ENCODE measurements at regions not wholly inside any gene's neighbourhood (a gene's known extent, or its start where the extent isn't known, plus 50 kb on each side); places are given as distances from the start of the nearest gene placed in this dataset.

DNA sequence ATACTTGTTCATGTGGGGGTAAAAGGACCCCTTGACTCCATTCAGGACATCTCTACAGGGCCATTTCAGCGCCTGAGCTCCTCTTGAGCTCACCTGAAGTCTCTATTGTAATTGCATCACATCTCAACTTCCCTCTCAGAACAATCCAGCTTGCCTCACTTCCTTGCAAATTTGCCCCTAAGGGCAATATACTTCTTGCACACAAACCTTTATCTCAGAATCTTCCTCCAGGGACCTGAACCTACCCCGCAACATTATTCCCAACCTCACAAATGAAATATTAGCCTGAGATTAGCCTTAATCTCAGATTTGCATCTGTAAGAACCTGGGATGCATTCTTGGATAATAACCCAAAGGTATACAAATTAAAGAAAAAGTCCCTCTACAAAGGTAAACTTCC lies 159.2 kb downstream of the DRD1 start:
- H3K27me3 ChIP-seq: no peaks in the 10 kb centered on the region
- no peaks in the 10 kb centered on the region for H3K36me3 ChIP-seq
- WGBS, 3 donors: 68 to 76% (median 76%) methylated on average over 2 of the region's 2 CpGs
- no peak overlapping the region for H3K27ac ChIP-seq
- H3K4me3 ChIP-seq: no peak overlapping the region
- H3K9me3 ChIP-seq: no peaks in the 10 kb centered on the region
- no peaks in the 10 kb centered on the region for H3K4me1 ChIP-seq (ENCODE audit: insufficient read depth)
- intact Hi-C loops (cut with DNase I): no loop called here
- no peak for TF ChIP-seq EP300 (IDR thresholded peaks at IDR 0.05)
- TF ChIP-seq POLR2A (IDR thresholded peaks at IDR 0.05): no peak
- TF ChIP-seq, protein P1, sequence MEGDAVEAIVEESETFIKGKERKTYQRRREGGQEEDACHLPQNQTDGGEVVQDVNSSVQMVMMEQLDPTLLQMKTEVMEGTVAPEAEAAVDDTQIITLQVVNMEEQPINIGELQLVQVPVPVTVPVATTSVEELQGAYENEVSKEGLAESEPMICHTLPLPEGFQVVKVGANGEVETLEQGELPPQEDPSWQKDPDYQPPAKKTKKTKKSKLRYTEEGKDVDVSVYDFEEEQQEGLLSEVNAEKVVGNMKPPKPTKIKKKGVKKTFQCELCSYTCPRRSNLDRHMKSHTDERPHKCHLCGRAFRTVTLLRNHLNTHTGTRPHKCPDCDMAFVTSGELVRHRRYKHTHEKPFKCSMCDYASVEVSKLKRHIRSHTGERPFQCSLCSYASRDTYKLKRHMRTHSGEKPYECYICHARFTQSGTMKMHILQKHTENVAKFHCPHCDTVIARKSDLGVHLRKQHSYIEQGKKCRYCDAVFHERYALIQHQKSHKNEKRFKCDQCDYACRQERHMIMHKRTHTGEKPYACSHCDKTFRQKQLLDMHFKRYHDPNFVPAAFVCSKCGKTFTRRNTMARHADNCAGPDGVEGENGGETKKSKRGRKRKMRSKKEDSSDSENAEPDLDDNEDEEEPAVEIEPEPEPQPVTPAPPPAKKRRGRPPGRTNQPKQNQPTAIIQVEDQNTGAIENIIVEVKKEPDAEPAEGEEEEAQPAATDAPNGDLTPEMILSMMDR (IDR thresholded peaks at IDR 0.05): no peak
- no peak for DNase-seq

DNA sequence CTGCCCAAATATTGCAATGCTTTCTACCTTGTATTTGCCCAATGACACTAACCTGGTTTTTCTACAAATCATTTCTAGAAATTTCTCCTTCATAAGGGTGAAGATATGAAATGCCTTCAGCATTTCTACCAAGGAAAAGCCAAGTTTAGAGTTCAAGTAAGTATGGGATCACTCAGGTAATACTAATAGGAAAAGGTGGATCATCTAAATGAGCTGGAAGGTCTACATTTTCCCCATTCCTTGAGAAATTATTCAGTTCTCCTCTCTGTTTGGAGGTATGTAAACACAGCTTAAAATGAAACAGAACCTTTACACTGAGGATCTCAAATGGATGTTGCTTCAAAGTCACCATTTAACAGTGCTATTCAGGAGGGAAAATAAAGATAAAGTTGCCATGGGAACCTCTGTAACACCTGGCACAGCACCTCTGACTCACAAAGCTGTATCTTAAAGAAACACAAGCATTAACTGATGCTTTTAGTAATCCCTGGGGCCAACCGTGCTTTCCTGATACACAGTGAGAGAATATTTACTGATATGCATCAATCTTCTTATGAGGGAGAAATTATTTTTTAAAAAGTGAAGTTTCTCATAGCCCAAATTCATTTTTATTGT lies 161.3 kb downstream of the DRD1 start:
- TF ChIP-seq, protein P1 (IDR thresholded peaks at IDR 0.05): no peak
- TF ChIP-seq POLR2A (IDR thresholded peaks at IDR 0.05) (no peak), EP300 (IDR thresholded peaks at IDR 0.05) (no peak)
- intact Hi-C loops (cut with DNase I): no loop called here
- Histone ChIP-seq H3K27ac (no peak overlapping the region), H3K4me3 (no peak overlapping the region), H3K4me1 (ENCODE audit: insufficient read depth) (no peaks in the 10 kb centered on the region), H3K9me3 (no peaks in the 10 kb centered on the region), H3K27me3 (no peaks in the 10 kb centered on the region), H3K36me3 (no peaks in the 10 kb centered on the region)
- no peak for DNase-seq
- WGBS, 3 donors: 9 to 27% (median 16%) methylated on average over 1 of the region's 1 CpG

DNA sequence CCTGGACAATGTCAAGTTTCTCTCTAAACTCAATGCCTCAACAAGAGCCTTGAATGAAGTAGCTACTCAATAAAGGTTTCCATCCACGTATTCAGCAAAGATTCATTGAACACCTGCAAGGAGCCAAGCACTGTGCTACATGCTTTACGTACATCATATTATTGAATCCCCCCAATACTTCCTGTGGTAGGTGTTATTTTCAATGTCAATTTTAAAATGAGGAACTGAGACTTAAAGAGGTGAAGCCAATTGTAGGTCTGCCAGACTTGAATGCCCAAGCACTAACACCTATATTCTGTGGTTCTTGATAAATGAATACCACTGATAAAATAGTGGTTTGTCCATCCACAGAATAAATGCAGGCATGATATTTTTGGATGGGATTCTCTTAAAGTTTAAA lies 162.3 kb downstream of the DRD1 start:
- H3K4me1 ChIP-seq (ENCODE audit: insufficient read depth): no peaks in the 10 kb centered on the region
- no peak overlapping the region for H3K4me3 ChIP-seq
- H3K9me3 ChIP-seq: no peaks in the 10 kb centered on the region
- TF ChIP-seq POLR2A (IDR thresholded peaks at IDR 0.05): no peak
- TF ChIP-seq, protein P1 (IDR thresholded peaks at IDR 0.05): no peak
- H3K27me3 ChIP-seq: no peaks in the 10 kb centered on the region
- 78 to 86% (median 82%) methylated on average over 2 of the region's 2 CpGs for WGBS, 3 donors
- H3K36me3 ChIP-seq: no peaks in the 10 kb centered on the region
- H3K27ac ChIP-seq: no peak overlapping the region
- intact Hi-C loops (cut with DNase I): no loop called here
- no peak for DNase-seq

DNA sequence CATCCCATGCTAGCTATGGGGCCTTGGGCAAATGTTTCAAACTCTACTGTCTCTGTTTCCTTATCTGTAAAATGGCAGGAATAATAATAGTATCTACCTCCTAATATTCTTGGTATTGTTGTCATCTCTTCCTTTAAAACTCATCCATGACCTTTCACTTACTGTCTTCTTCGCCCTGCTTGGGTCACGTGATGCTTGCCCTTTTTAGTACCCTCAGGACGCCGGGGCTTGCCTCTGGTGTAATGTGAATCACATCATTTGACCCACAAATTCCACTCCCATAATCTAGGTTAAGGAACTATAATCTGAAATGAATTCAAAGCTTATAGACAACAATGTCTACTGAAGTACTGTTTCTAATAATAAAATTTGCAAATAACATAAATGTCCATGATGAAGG lies 162.7 kb downstream of the DRD1 start:
- Histone ChIP-seq H3K27ac (no peak overlapping the region), H3K36me3 (no peaks in the 10 kb centered on the region), H3K9me3 (no peaks in the 10 kb centered on the region), H3K27me3 (no peaks in the 10 kb centered on the region), H3K4me1 (ENCODE audit: insufficient read depth) (no peaks in the 10 kb centered on the region), H3K4me3 (no peak overlapping the region)
- DNase-seq: no peak
- TF ChIP-seq POLR2A (IDR thresholded peaks at IDR 0.05): no peak
- TF ChIP-seq, protein P1 (IDR thresholded peaks at IDR 0.05): no peak
- no peak for TF ChIP-seq EP300 (IDR thresholded peaks at IDR 0.05)
- intact Hi-C loops (cut with DNase I): no loop called here
- 60 to 80% (median 78%) methylated on average over 4 of the region's 4 CpGs for WGBS, 3 donors

Measured in ovary (tissue), 7 donors.